Panc1 (cell line): ENCODE measurements at regions not wholly inside any gene's neighbourhood (a gene's known extent, or its start where the extent isn't known, plus 50 kb on each side); places are given as distances from the start of the nearest gene placed in this dataset.
"Not testable (repeated sequence)": the region's sequence is repeated elsewhere in the genome, so short reads cannot be mapped to it uniquely, and the experiment has no call there.

Experiments
- ATAC-seq: fragments of 200-7000 bp; cut with Tn5 transposase; 2 replicates; pipeline ENCODE4 v1.9.1; 2020; ENCODE audit warnings: mild to moderate bottlenecking, moderate library complexity
- BruUV-seq: library from RNA; stranded (reverse); fragments of 400-500 nt; replicated peaks from 2 replicates; lab custom pipeline; 2021; lab: Mats Ljungman, UMichigan
- CTCF ChIA-PET: fragments of 300-600 bp; sonication (Branson Sonifier 250); formaldehyde crosslinking; loops from one replicate; lab custom pipeline; 2022; ENCODE audit warnings: antibody characterized with exemption; lab: Charles Lee
- POLR2A ChIA-PET: fragments of 300-600 bp; sonication (Branson Sonifier 250); formaldehyde crosslinking; loops from one replicate; lab custom pipeline; 2022; ENCODE audit warnings: antibody characterized with exemption; lab: Charles Lee
- DNase-seq: peaks from one replicate; pipeline ENCODE4 v3.0.0-alpha.2; 2010; ENCODE audit warnings: low read depth, low spot score
- H3K27ac ChIP-seq: 2 replicates; pipeline ENCODE4 v1.5.1; 2011; ENCODE audit warnings: mild to moderate bottlenecking, low read length, inconsistent platforms
- H3K27me3 ChIP-seq: fragments of 200-500 bp; sonication (Bioruptor generic); 2 replicates; pipeline ENCODE4 v1.6.0; 2014; ENCODE audit warnings: low read length, inconsistent platforms; ENCODE audit not compliant: control insufficient read depth, insufficient read depth
- H3K36me3 ChIP-seq: fragments of 200-500 bp; sonication (Bioruptor generic); 2 replicates; pipeline ENCODE4 v1.5.1; 2014; ENCODE audit warnings: inconsistent platforms, mild to moderate bottlenecking, low read length, moderate library complexity; ENCODE audit not compliant: control insufficient read depth, insufficient read depth
- H3K4me1 ChIP-seq: 2 replicates; pipeline ENCODE4 v1.5.1; 2011; ENCODE audit warnings: inconsistent platforms, mild to moderate bottlenecking, low read length, moderate library complexity; ENCODE audit not compliant: control insufficient read depth, insufficient read depth
- H3K4me3 ChIP-seq, 2 experiments: 2 replicates each; pipeline ENCODE4 v1.5.1; 2011 to 2012; ENCODE audit warnings: low read depth in 2 of 2, low read length in 2 of 2, mild to moderate bottlenecking in 2 of 2, inconsistent platforms in 1 of 2, moderate library complexity in 1 of 2
- H3K9me3 ChIP-seq: fragments of 200-500 bp; sonication (Bioruptor generic); 2 replicates; pipeline ENCODE4 v1.5.1; 2014; ENCODE audit warnings: low read depth, mild to moderate bottlenecking, inconsistent platforms, low read length, moderate library complexity; ENCODE audit not compliant: control insufficient read depth, insufficient read depth
- POLR2AphosphoS5 ChIP-seq: IDR thresholded peaks from 2 replicates; pipeline ENCODE4 v1.6.1; 2012; ENCODE audit warnings: mild to moderate bottlenecking, low read depth, low read length, moderate library complexity
- SIN3A ChIP-seq: IDR thresholded peaks from 2 replicates; pipeline ENCODE4 v1.6.1; 2012; ENCODE audit warnings: low read depth, mild to moderate bottlenecking, low read length, moderate library complexity, borderline replicate concordance; ENCODE audit not compliant: insufficient read depth
- TCF7L2 ChIP-seq: IDR thresholded peaks from 2 replicates; pipeline ENCODE4 v1.6.1; 2011; ENCODE audit warnings: mild to moderate bottlenecking, low read depth, low read length, inconsistent platforms
- in situ Hi-C: cut with HindIII; loops from 2 replicates; pipeline ENCODE4 v1.10.0; 2016; ENCODE audit warnings: low sequenced_read_pairs, low pct_unique_long_range_greater_than_20kb
- intact Hi-C: fragments of 100-400 bp; cut with micrococcal nuclease; formaldehyde crosslinking; loops from one replicate; pipeline ENCODE4 v1.10.0; 2022; ENCODE audit not compliant: unreplicated experiment
- TF ChIP-seq, protein P1 (sequence below): fragments of 450-650 bp; IDR thresholded peaks from 2 replicates; pipeline ENCODE4 v1.5.1; 2017; ENCODE audit warnings: mild to moderate bottlenecking
- TF ChIP-seq, protein P2 (sequence below), 2 experiments: IDR thresholded peaks; 2 replicates each; pipeline ENCODE4 v1.6.1; 2011 to 2012; ENCODE audit warnings: low read depth in 2 of 2, control low read depth in 1 of 2, low read length in 1 of 2, mild to moderate bottlenecking in 1 of 2, moderate library complexity in 1 of 2; ENCODE audit not compliant: insufficient read depth in 1 of 2

DNA sequence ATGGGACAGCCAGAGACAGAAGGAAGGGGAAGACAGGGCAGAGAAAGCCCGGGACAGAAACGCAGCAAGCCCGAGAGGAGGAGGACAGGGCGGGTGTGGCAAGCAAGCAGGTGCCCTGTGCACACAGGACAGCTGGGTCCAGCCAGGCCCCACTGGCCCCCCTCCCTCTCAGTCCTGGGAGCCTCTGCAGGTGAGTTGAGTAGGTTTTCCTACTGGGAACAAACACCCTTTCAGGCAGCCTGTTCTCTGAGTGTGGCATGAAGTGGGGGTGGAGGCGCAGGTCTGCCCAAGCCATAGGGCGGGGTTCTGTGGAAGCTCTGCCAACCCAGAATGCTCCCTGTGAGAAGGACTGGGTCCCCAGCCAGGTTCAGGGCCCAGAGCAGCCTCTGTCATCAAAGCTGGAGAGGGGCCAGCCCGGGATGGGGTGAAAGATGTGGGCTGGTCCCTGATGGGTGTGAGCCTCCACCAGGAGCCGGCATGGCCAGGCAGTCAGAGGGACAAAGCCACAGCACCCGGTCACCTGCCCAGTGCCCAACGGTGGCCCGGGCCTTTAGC is 129.4 kb downstream of the TFCP2L1 start:
- CTCF ChIA-PET, result interaction anchor here (0.5 kb wide), 1 partner anchor 200 kb away, joined by 5 read pairs; no protein-coding TSS in a partner anchor
- no TSS peak for BruUV-seq
- Histone ChIP-seq H3K4me3 (no peak overlapping the region), H3K4me1 (no peaks in the 10 kb centered on the region), H3K36me3 (no peaks in the 10 kb centered on the region), H3K9me3 (peaks cover 6% of the 10 kb centered on the region; the same call in 1 of the 2 replicates), H3K27ac (no peak overlapping the region), H3K27me3 (no peaks in the 10 kb centered on the region)
- in situ Hi-C loops, result no loop called here
- ATAC-seq (peak; percentile 56; the same call in 1 of the 2 replicates), DNase-seq (no peak)
- POLR2A ChIA-PET, result interaction anchor here (0.7 kb wide), 2 partner anchors 414 to 517 kb away, joined by 3 read pairs; no protein-coding TSS in a partner anchor
- TF ChIP-seq, protein P1, sequence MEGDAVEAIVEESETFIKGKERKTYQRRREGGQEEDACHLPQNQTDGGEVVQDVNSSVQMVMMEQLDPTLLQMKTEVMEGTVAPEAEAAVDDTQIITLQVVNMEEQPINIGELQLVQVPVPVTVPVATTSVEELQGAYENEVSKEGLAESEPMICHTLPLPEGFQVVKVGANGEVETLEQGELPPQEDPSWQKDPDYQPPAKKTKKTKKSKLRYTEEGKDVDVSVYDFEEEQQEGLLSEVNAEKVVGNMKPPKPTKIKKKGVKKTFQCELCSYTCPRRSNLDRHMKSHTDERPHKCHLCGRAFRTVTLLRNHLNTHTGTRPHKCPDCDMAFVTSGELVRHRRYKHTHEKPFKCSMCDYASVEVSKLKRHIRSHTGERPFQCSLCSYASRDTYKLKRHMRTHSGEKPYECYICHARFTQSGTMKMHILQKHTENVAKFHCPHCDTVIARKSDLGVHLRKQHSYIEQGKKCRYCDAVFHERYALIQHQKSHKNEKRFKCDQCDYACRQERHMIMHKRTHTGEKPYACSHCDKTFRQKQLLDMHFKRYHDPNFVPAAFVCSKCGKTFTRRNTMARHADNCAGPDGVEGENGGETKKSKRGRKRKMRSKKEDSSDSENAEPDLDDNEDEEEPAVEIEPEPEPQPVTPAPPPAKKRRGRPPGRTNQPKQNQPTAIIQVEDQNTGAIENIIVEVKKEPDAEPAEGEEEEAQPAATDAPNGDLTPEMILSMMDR, result no peak
- TF ChIP-seq, protein P2, sequence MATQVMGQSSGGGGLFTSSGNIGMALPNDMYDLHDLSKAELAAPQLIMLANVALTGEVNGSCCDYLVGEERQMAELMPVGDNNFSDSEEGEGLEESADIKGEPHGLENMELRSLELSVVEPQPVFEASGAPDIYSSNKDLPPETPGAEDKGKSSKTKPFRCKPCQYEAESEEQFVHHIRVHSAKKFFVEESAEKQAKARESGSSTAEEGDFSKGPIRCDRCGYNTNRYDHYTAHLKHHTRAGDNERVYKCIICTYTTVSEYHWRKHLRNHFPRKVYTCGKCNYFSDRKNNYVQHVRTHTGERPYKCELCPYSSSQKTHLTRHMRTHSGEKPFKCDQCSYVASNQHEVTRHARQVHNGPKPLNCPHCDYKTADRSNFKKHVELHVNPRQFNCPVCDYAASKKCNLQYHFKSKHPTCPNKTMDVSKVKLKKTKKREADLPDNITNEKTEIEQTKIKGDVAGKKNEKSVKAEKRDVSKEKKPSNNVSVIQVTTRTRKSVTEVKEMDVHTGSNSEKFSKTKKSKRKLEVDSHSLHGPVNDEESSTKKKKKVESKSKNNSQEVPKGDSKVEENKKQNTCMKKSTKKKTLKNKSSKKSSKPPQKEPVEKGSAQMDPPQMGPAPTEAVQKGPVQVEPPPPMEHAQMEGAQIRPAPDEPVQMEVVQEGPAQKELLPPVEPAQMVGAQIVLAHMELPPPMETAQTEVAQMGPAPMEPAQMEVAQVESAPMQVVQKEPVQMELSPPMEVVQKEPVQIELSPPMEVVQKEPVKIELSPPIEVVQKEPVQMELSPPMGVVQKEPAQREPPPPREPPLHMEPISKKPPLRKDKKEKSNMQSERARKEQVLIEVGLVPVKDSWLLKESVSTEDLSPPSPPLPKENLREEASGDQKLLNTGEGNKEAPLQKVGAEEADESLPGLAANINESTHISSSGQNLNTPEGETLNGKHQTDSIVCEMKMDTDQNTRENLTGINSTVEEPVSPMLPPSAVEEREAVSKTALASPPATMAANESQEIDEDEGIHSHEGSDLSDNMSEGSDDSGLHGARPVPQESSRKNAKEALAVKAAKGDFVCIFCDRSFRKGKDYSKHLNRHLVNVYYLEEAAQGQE (IDR thresholded peaks at IDR 0.05; ENCODE audit: insufficient read depth in 1 of 2, low read depth in 2 of 2, low read length in 1 of 2), result no peak
- TF ChIP-seq SIN3A, result no peak
- no peak for TF ChIP-seq TCF7L2
- TF ChIP-seq POLR2AphosphoS5, result no peak
- intact Hi-C loops, result no loop called here

DNA sequence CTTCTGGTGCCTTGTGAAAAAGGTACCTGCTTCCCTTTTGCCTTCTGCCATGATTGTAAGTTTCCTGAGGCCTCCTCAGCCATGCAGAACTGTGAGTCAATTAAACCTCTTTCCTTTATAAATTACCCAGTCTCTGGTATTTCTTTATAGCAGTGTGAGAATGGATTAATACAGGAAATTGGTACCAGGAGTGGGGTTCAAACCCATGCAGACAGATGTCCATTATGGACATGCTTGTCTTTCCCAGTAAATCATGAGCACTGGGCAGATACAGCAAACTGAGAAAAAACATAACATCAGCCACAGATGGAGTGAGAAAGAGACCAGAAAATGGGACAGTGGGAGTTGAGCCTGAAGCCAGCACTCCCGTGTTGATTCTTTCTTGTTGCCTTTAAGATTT is 127.5 kb downstream of the TFCP2L1 start:
- POLR2A ChIA-PET, BruUV-seq, H3K27ac ChIP-seq, H3K4me3 ChIP-seq, ATAC-seq, in situ Hi-C loops, H3K4me1 ChIP-seq, H3K27me3 ChIP-seq, H3K9me3 ChIP-seq, DNase-seq, H3K36me3 ChIP-seq, intact Hi-C loops, CTCF ChIA-PET: not testable (repeated sequence)

DNA sequence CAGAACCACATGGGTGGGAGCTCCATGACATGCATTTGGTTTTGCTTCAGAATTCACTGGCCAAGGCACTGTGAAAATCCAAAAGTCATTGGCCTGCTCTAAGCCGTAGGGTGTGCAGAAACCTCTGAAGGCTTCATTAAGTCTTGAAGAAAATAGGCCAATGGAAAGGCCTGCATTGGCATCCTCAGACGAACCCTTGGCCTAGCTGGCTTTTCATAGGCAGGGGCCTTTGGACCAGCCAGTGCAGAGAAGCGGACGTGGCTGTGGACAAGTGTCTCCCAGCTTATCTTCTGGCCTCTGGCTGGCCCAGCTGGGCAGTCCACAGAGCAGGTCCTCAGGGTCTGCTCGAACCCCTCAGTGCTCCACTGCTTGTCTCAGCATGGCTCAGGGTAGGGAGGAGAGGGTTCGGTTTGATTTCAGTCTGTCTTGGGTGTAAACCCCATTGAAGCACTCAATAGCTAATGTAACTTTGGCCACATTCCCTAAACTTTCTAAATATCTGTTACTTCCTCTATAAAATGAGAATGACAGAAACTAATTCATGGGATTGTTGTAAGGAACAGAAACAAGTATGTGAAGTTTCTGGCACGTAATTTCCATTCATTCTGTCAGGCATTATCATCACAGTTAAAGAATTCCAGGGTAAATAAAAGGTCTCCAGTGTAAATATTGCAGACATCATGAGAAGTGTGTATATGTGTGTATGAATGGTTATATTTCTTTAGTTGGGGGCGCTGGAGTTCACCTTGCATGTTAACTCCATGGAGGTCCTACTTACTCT is 125.5 kb downstream of the TFCP2L1 start:
- POLR2A ChIA-PET, result no interaction called here
- DNase-seq (no peak), ATAC-seq (no peak)
- no peaks in the 10 kb centered on the region for H3K4me1 ChIP-seq
- no peaks in the 10 kb centered on the region for H3K36me3 ChIP-seq
- intact Hi-C loops, result no loop called here
- no peaks in the 10 kb centered on the region for H3K27me3 ChIP-seq
- H3K9me3 ChIP-seq, result peaks cover 9% of the 10 kb centered on the region; the same call in 1 of the 2 replicates
- H3K4me3 ChIP-seq, result no peak overlapping the region
- TF ChIP-seq POLR2AphosphoS5 (no peak), TCF7L2 (no peak), SIN3A (no peak)
- TF ChIP-seq, protein P1, result no peak
- TF ChIP-seq, protein P2 (IDR thresholded peaks at IDR 0.05; ENCODE audit: insufficient read depth in 1 of 2, low read depth in 2 of 2, low read length in 1 of 2), result no peak
- CTCF ChIA-PET, result no interaction called here
- no TSS peak for BruUV-seq
- no peak overlapping the region for H3K27ac ChIP-seq
- in situ Hi-C loops, result no loop called here
